ENCODE measurements at regions not wholly inside any gene's neighbourhood (a gene's known extent, or its start where the extent isn't known, plus 50 kb on each side); places are given as distances from the start of the nearest gene placed in this dataset.

DNA sequence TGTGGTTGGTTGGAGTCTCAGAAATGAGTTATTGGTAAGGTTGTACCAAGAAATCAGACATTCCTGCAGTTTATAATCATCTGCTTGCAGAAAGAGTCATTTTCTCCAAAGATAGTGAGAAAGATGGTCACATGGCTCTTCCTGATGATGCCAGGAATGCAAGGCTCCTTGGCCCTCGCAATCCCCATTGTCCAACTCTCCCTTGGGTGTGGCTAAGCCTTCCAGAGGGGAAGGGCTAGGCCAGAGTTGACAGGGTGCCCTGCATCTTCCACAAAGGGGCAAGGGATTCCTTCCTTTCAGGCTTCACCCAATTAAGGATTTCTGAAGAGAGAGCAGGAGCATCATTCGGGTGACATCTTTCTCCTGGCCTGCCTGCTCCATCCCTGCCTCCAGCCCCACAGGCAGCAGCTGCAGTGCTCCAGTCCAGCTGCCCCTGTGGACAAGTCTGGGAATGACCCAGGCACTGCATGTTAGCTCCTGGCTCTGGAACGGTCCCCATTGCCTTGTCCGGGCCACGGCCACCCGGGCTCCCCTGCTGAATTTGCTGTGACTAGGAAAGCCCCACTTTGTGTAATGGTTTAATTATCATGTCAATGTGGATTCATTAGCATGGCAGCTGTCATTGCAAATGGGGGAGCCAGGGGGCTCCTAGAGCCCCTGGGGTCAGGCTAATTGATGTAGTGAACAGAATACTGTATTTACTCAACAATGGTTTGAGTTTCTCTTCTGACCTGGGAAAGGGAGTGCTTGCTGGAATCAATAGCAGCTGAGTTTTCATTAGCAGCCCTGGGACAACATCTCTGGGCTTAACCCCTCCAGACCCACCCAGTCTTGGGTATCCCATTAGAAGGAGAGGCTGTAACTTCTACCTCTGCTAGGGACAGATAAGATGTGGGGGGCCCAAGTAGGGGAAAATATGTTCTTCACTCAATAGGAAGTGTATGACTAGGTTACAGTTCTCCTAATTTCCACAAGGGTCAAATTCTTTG, 112.6 kb upstream of the TBX20 start:
- TF ChIP-seq, protein P1, sequence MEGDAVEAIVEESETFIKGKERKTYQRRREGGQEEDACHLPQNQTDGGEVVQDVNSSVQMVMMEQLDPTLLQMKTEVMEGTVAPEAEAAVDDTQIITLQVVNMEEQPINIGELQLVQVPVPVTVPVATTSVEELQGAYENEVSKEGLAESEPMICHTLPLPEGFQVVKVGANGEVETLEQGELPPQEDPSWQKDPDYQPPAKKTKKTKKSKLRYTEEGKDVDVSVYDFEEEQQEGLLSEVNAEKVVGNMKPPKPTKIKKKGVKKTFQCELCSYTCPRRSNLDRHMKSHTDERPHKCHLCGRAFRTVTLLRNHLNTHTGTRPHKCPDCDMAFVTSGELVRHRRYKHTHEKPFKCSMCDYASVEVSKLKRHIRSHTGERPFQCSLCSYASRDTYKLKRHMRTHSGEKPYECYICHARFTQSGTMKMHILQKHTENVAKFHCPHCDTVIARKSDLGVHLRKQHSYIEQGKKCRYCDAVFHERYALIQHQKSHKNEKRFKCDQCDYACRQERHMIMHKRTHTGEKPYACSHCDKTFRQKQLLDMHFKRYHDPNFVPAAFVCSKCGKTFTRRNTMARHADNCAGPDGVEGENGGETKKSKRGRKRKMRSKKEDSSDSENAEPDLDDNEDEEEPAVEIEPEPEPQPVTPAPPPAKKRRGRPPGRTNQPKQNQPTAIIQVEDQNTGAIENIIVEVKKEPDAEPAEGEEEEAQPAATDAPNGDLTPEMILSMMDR (conservative IDR thresholded peaks at IDR 0.05): no peak
- no peak for TF ChIP-seq ZFX (IDR thresholded peaks at IDR 0.05)
